GM12865 (cell line): ENCODE measurements at regions not wholly inside any gene's neighbourhood (a gene's known extent, or its start where the extent isn't known, plus 50 kb on each side); places are given as distances from the start of the nearest gene placed in this dataset.

ENCODE experiments used
- DNase-seq: peaks from one replicate; pipeline ENCODE4 v3.0.0; 2010; ENCODE audit warnings: low read depth
- H3K4me3 ChIP-seq: 2 replicates; pipeline ENCODE4 v1.5.1; 2011; ENCODE audit warnings: mild to moderate bottlenecking, low read depth, low read length, control low read depth
- CTCF ChIP-seq: IDR thresholded peaks from 2 replicates; pipeline ENCODE4 v1.5.1; 2011; ENCODE audit warnings: low read length, control low read depth, low read depth, inconsistent platforms; ENCODE audit not compliant: insufficient read depth; ENCODE audit errors: missing control alignments

GRCh38 chr10:47249881-47250280, 50.1 kb upstream of the GDF10 start:
- no peak for TF ChIP-seq CTCF

More at GRCh38 chr10:47249881-47250280, 50.1 kb upstream of the GDF10 start:
- H3K4me3 ChIP-seq = no peak overlapping the region
- DNase-seq = no peak
